NT2/D1 (cell line): ENCODE measurements at regions not wholly inside any gene's neighbourhood (a gene's known extent, or its start where the extent isn't known, plus 50 kb on each side); places are given as distances from the start of the nearest gene placed in this dataset.

Experiments
- SUZ12 ChIP-seq: IDR thresholded peaks from 2 replicates; pipeline ENCODE4 v1.6.1; 2011; ENCODE audit not compliant: insufficient read length, insufficient read depth; ENCODE audit errors: extremely low read depth
- YY1 ChIP-seq: IDR thresholded peaks from 2 replicates; pipeline ENCODE4 v1.6.1; 2011; ENCODE audit not compliant: insufficient read length, insufficient read depth

- no peak for TF ChIP-seq SUZ12
- no peak for TF ChIP-seq YY1
Measured at GRCh38 chr22:22376352-22376706, 131.7 kb downstream of the VPREB1 start.
